ENCODE measurements at regions not wholly inside any gene's neighbourhood (a gene's known extent, or its start where the extent isn't known, plus 50 kb on each side); places are given as distances from the start of the nearest gene placed in this dataset.

GRCh38 chr9:22337261-22337660 is 109.4 kb upstream of the DMRTA1 start:
- no peak for TF ChIP-seq CTCF (IDR thresholded peaks at IDR 0.05; ENCODE audit: borderline replicate concordance, insufficient read depth, low read depth, low read length)
- H3K4me3 ChIP-seq (ENCODE audit: low read depth, low read length): no peak overlapping the region

- H3K4me3 ChIP-seq (ENCODE audit: low read depth, low read length): no peak overlapping the region
- no peak for TF ChIP-seq CTCF (IDR thresholded peaks at IDR 0.05; ENCODE audit: borderline replicate concordance, insufficient read depth, low read depth, low read length)
These were observed 104.0 kb upstream of the DMRTA1 start for GRCh38 chr9:22342491-22343217.

- TF ChIP-seq CTCF (IDR thresholded peaks at IDR 0.05; ENCODE audit: borderline replicate concordance, insufficient read depth, low read depth, low read length): no peak
- H3K4me3 ChIP-seq (ENCODE audit: low read depth, low read length): no peak overlapping the region
These were observed 103.4 kb upstream of the DMRTA1 start for GRCh38 chr9:22343218-22343611.

- no peak overlapping the region for H3K4me3 ChIP-seq (ENCODE audit: low read depth, low read length)
- no peak for TF ChIP-seq CTCF (IDR thresholded peaks at IDR 0.05; ENCODE audit: borderline replicate concordance, insufficient read depth, low read depth, low read length)
These were observed 91.8 kb upstream of the DMRTA1 start for GRCh38 chr9:22354699-22355384.

GRCh38 chr9:22356985-22357384 is 89.6 kb upstream of the DMRTA1 start:
- no peak overlapping the region for H3K4me3 ChIP-seq (ENCODE audit: low read depth, low read length)
- TF ChIP-seq CTCF (IDR thresholded peaks at IDR 0.05; ENCODE audit: borderline replicate concordance, insufficient read depth, low read depth, low read length): no peak

GRCh38 chr9:22363421-22363887 is 83.2 kb upstream of the DMRTA1 start:
- no peak overlapping the region for H3K4me3 ChIP-seq (ENCODE audit: low read depth, low read length)
- no peak for TF ChIP-seq CTCF (IDR thresholded peaks at IDR 0.05; ENCODE audit: borderline replicate concordance, insufficient read depth, low read depth, low read length)

- TF ChIP-seq CTCF (IDR thresholded peaks at IDR 0.05; ENCODE audit: borderline replicate concordance, insufficient read depth, low read depth, low read length): no peak
- no peak overlapping the region for H3K4me3 ChIP-seq (ENCODE audit: low read depth, low read length)
These were observed 73.0 kb upstream of the DMRTA1 start for GRCh38 chr9:22373636-22374035.
